ENCODE measurements at regions not wholly inside any gene's neighbourhood (a gene's known extent, or its start where the extent isn't known, plus 50 kb on each side); places are given as distances from the start of the nearest gene placed in this dataset.

GRCh38 chr9:7273575-7273974 is 515.8 kb downstream of the KDM4C start:
- no peak for DNase-seq (ENCODE audit: low spot score)
- POLR2A ChIA-PET, result no interaction called here
- H3K4me2 ChIP-seq (ENCODE audit: low read length), result no peak overlapping the region
- H3K4me1 ChIP-seq (ENCODE audit: insufficient read depth, low read length, poor library complexity, severe bottlenecking), result no peaks in the 10 kb centered on the region
- no peak overlapping the region for H3K27ac ChIP-seq (ENCODE audit: low read depth, low read length, poor library complexity, severe bottlenecking)
- CTCF ChIA-PET (ENCODE audit: unreplicated experiment), result no interaction called here
- no peaks in the 10 kb centered on the region for H3K79me2 ChIP-seq (ENCODE audit: insufficient read depth, low read depth, low read length)
- intact Hi-C loops (cut with micrococcal nuclease; ENCODE audit: unreplicated experiment), result no loop called here
- no peaks in the 10 kb centered on the region for H3K9me3 ChIP-seq (ENCODE audit: low read length)
- H4K20me1 ChIP-seq (ENCODE audit: insufficient read depth, low read length), result no peaks in the 10 kb centered on the region
- H3K36me3 ChIP-seq (ENCODE audit: insufficient read depth, low read length), result no peaks in the 10 kb centered on the region
- no TSS peak for BruUV-seq (replicated peaks)
- H3K9me2 ChIP-seq (ENCODE audit: insufficient read depth, low read length), result no peaks in the 10 kb centered on the region
- TF ChIP-seq CTCF (conservative IDR thresholded peaks at IDR 0.05; ENCODE audit: low read length) (no peak), EZH2phosphoT487 (IDR thresholded peaks at IDR 0.05; ENCODE audit: borderline replicate concordance, low read depth, low read length) (no peak)
- no peak overlapping the region for H2AFZ ChIP-seq (ENCODE audit: low read length)
- H3K4me3 ChIP-seq (ENCODE audit: low read depth, low read length, poor library complexity, severe bottlenecking), result no peak overlapping the region

- BruUV-seq (replicated peaks), result no TSS peak
- Histone ChIP-seq H3K4me1 (ENCODE audit: insufficient read depth, low read length, poor library complexity, severe bottlenecking) (no peaks in the 10 kb centered on the region), H2AFZ (ENCODE audit: low read length) (no peak overlapping the region), H3K4me2 (ENCODE audit: low read length) (no peak overlapping the region), H3K4me3 (ENCODE audit: low read depth, low read length, poor library complexity, severe bottlenecking) (no peak overlapping the region), H3K36me3 (ENCODE audit: insufficient read depth, low read length) (no peaks in the 10 kb centered on the region), H3K27ac (ENCODE audit: low read depth, low read length, poor library complexity, severe bottlenecking) (no peak overlapping the region), H4K20me1 (ENCODE audit: insufficient read depth, low read length) (no peaks in the 10 kb centered on the region), H3K79me2 (ENCODE audit: insufficient read depth, low read depth, low read length) (no peaks in the 10 kb centered on the region), H3K9me2 (ENCODE audit: insufficient read depth, low read length) (no peaks in the 10 kb centered on the region), H3K9me3 (ENCODE audit: low read length) (no peaks in the 10 kb centered on the region)
- TF ChIP-seq EZH2phosphoT487 (IDR thresholded peaks at IDR 0.05; ENCODE audit: borderline replicate concordance, low read depth, low read length), result no peak
- no peak for TF ChIP-seq CTCF (conservative IDR thresholded peaks at IDR 0.05; ENCODE audit: low read length)
- intact Hi-C loops (cut with micrococcal nuclease; ENCODE audit: unreplicated experiment), result no loop called here
- ChIA-PET POLR2A (no interaction called here), CTCF (ENCODE audit: unreplicated experiment) (no interaction called here)
- no peak for DNase-seq (ENCODE audit: low spot score)
Measured at GRCh38 chr9:7266911-7267595, 509.3 kb downstream of the KDM4C start.

- Histone ChIP-seq H4K20me1 (ENCODE audit: insufficient read depth, low read length) (no peaks in the 10 kb centered on the region), H3K4me3 (ENCODE audit: low read depth, low read length, poor library complexity, severe bottlenecking) (no peak overlapping the region), H3K27ac (ENCODE audit: low read depth, low read length, poor library complexity, severe bottlenecking) (no peak overlapping the region), H3K9me2 (ENCODE audit: insufficient read depth, low read length) (no peaks in the 10 kb centered on the region), H2AFZ (ENCODE audit: low read length) (no peak overlapping the region), H3K4me1 (ENCODE audit: insufficient read depth, low read length, poor library complexity, severe bottlenecking) (no peaks in the 10 kb centered on the region), H3K9me3 (ENCODE audit: low read length) (no peaks in the 10 kb centered on the region), H3K4me2 (ENCODE audit: low read length) (no peak overlapping the region), H3K79me2 (ENCODE audit: insufficient read depth, low read depth, low read length) (no peaks in the 10 kb centered on the region), H3K36me3 (ENCODE audit: insufficient read depth, low read length) (no peaks in the 10 kb centered on the region)
- ChIA-PET POLR2A (no interaction called here), CTCF (ENCODE audit: unreplicated experiment) (no interaction called here)
- intact Hi-C loops (cut with micrococcal nuclease; ENCODE audit: unreplicated experiment), result no loop called here
- TF ChIP-seq CTCF (conservative IDR thresholded peaks at IDR 0.05; ENCODE audit: low read length), result no peak
- no peak for TF ChIP-seq EZH2phosphoT487 (IDR thresholded peaks at IDR 0.05; ENCODE audit: borderline replicate concordance, low read depth, low read length)
- DNase-seq (ENCODE audit: low spot score), result no peak
- BruUV-seq (replicated peaks), result no TSS peak
Measured at GRCh38 chr9:7265181-7265580, 507.4 kb downstream of the KDM4C start.
